Stomach smooth muscle (tissue), 2 donors: ENCODE measurements at regions not wholly inside any gene's neighbourhood (a gene's known extent, or its start where the extent isn't known, plus 50 kb on each side); places are given as distances from the start of the nearest gene placed in this dataset.
A peak's percentile ranks its signal among the peaks of the same experiment; 100 is the strongest.
"Not testable (repeated sequence)": the region's sequence is repeated elsewhere in the genome, so short reads cannot be mapped to it uniquely, and the experiment has no call there.

Experiments
- H3K27ac ChIP-seq: one replicate; pipeline ENCODE4 v1.7.0; 2013; ENCODE audit warnings: mild to moderate bottlenecking, low read length, inconsistent platforms
- H3K27me3 ChIP-seq, 2 donors: one replicate each; pipeline ENCODE4 v1.7.0; 2013; ENCODE audit warnings: low read length in 2 of 2; ENCODE audit not compliant: insufficient read depth in 2 of 2, control insufficient read depth in 1 of 2
- H3K36me3 ChIP-seq, 2 donors: one replicate each; pipeline ENCODE4 v1.7.0; 2013; ENCODE audit warnings: low read length in 2 of 2; ENCODE audit not compliant: control insufficient read depth in 2 of 2, insufficient read depth in 2 of 2
- H3K4me1 ChIP-seq: one replicate; pipeline ENCODE4 v1.7.0; 2013; ENCODE audit warnings: low read length; ENCODE audit not compliant: control insufficient read depth, insufficient read depth
- H3K4me3 ChIP-seq, 2 donors: one replicate each; pipeline ENCODE4 v1.7.0; 2013; ENCODE audit warnings: low read length in 2 of 2
- H3K9ac ChIP-seq, 2 donors: one replicate each; pipeline ENCODE4 v1.7.0; 2013; ENCODE audit warnings: low read length in 2 of 2, mild to moderate bottlenecking in 1 of 2
- H3K9me3 ChIP-seq, 2 donors: one replicate each; pipeline ENCODE4 v1.7.0; 2013; ENCODE audit warnings: low read length in 2 of 2; ENCODE audit not compliant: control insufficient read depth in 2 of 2
- donor health status: healthy.
- donor health status: Pancreatic carcinoma.

DNA sequence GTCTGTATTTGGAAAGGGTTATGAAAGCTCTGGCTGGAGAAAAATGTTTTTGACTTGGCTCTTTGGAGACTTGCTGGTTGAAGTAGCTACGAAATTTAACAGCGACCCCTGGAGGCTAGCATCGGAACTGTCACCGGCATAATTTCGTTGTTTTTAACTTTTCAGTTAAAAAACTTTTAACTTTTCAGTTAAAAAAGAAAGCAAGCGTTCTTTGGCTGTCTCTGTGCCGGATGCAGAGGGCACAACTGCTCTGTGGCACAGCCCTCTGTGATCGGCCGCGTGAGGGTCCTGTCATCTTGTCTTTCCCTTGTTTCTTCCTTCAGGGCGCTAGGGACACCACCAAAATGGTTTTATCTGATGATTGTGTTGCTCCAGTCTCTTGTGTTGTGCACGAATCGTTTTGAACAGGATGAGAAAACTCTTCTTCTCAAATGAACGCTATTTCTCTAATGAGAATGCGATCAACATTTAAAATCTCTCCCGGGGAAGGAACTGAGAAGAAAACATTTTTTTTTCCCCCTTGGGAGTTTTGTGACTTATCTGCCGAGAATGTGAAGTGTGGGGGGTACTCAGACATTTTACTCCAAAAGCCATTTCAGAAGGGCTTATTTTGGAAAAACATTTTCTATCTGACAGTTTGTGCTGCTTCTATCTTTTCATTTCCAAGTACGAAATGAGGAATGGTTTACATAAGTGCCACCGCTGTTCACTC lies 57.1 kb downstream of the ADCYAP1 start:
- peaks cover 0 to 7% of the 10 kb centered on the region in 2 donors for H3K27me3 ChIP-seq
- no peak overlapping the region for H3K27ac ChIP-seq
- peak overlapping the region; percentile 45 to 68 for H3K4me3 ChIP-seq
- no peaks in the 10 kb centered on the region for H3K36me3 ChIP-seq
- no peaks in the 10 kb centered on the region for H3K9me3 ChIP-seq
- no peaks in the 10 kb centered on the region for H3K4me1 ChIP-seq
- H3K9ac ChIP-seq: peak overlapping the region; percentile 11 to 71

DNA sequence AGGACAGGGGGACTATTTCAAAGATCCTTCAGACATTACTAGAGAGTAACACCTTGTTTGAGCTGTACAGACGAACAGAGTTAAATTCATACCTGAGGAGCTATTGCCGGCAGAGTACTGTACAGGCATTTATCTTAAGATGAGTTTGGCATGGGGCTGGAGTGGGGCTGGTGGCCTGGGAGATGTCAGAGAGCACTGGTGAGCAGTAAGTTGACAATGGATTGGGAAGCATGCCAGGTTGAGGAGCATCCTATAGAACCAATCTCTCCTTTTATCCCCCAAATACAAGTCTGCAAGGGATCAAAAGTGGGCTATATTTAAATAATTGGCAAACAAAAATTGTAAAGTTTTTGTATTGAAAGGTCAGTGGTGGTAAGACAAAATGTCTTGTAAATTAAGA lies 58.6 kb downstream of the ADCYAP1 start:
- H3K36me3 ChIP-seq: no peaks in the 10 kb centered on the region
- H3K27me3 ChIP-seq: peaks cover 0 to 7% of the 10 kb centered on the region in 2 donors
- no peak overlapping the region for H3K27ac ChIP-seq
- no peak overlapping the region for H3K4me3 ChIP-seq
- no peak overlapping the region for H3K9ac ChIP-seq
- H3K9me3 ChIP-seq: no peaks in the 10 kb centered on the region
- H3K4me1 ChIP-seq: no peaks in the 10 kb centered on the region

DNA sequence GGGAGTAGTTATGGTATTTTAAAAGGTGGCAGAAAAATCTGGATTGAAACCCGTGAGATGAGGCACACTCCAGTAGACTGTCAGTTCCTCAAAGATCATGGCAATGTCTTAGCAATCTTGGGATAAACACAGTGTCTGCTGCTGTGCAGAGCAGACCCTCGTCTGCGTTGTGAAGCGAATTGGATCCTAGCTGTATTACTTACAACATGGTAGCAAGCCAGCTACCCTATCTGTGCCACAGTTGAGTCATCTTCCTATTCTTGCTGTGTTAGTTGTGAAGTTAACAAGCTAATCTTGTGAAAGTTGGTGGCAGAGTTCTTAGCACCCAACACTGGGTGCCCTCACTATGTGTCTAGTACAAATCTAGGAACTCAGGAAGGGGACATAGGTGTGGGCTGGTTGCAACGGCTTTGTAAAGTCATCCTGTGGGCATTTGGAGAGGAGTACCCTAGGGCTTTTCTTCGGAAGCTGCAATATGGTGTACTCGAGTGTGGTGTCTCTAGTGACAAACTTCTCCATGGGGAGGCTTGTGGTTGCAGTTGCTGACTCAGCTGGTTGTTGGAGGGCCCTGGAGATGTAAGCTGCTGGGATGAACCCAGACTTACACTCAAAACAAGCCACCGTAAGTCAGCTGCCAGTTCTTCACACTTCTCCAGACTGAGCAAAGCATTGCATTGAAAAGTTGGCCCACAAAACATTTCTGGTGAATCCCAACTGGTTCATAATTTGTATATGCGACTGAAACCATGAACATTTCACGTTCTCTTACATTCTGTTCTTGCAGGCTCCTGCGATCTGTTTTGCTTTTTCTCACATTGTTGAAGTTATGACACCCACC lies 61.5 kb downstream of the ADCYAP1 start:
- Histone ChIP-seq H3K9me3 (no peaks in the 10 kb centered on the region), H3K4me1 (no peaks in the 10 kb centered on the region)

DNA sequence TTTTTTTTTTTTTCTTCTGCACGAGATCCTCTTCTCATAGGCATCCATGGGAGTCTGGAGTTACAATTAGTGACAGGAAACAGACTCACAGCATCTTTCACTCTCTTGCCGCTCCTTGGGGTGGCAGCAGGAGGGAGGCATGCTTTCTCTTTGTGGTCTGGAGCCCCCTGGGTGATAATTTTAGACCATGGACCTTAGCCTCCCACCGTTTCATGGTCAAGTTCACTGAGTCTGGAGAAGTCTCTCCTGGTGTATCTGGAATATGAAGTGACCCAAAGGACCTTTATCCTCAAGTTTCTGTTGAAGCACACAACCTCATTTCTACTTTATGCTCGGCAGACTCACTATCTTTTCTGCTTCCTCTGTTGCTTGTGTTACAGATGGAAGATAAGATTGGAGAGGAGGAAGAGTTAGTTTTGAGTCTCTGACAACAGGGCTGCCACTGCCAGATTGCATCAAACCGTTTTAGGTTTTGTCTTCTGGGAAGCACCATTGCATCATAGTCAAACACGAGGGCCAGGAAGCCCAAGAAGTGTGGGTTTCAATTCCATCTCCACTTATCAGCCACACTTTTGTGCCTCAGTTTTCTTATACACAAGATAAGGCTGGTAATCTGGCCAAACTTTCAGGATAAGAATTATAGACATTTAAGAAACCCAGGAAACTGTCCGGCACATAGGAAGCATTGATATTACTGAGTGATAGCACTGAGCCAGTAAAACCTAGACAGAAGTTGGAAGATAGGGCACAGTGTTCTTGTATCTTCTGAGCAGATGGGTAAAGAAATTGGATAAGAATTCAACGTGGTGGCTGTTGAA lies 62.3 kb downstream of the ADCYAP1 start:
- no peaks in the 10 kb centered on the region for H3K36me3 ChIP-seq
- no peaks in the 10 kb centered on the region for H3K9me3 ChIP-seq
- H3K4me1 ChIP-seq: no peaks in the 10 kb centered on the region
- H3K27ac ChIP-seq: no peak overlapping the region
- H3K27me3 ChIP-seq: peaks cover 0 to 5% of the 10 kb centered on the region in 2 donors
- H3K9ac ChIP-seq: no peak overlapping the region
- no peak overlapping the region for H3K4me3 ChIP-seq

More for the DNA sequence above, 61.5 kb downstream of the ADCYAP1 start:
- H3K4me3 ChIP-seq: no peak overlapping the region
- H3K27ac ChIP-seq: no peak overlapping the region
- no peaks in the 10 kb centered on the region for H3K36me3 ChIP-seq
- H3K9ac ChIP-seq: no peak overlapping the region
- H3K27me3 ChIP-seq: peaks cover 0 to 7% of the 10 kb centered on the region in 2 donors

DNA sequence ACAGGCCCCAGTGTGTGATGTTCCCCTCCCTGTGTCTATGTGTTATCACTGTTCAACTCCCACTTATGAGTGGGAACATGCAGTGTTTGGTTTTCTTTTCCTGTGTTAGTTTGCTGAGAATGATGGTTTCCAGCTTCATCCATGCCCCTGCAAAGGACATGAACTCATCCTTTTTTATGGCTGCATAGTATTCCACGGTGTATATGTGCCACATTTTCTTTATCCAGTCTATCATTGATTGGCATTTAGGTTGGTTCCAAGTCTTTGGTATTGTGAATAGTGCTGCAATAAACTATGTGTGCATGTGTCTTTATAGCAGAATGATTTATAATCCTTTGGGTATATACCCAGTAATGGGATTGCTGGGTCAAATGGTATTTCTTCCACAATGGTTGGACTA lies 64.2 kb downstream of the ADCYAP1 start:
- H3K4me3 ChIP-seq, H3K27ac ChIP-seq, H3K4me1 ChIP-seq, H3K27me3 ChIP-seq, H3K9me3 ChIP-seq, H3K36me3 ChIP-seq, H3K9ac ChIP-seq: not testable (repeated sequence)

DNA sequence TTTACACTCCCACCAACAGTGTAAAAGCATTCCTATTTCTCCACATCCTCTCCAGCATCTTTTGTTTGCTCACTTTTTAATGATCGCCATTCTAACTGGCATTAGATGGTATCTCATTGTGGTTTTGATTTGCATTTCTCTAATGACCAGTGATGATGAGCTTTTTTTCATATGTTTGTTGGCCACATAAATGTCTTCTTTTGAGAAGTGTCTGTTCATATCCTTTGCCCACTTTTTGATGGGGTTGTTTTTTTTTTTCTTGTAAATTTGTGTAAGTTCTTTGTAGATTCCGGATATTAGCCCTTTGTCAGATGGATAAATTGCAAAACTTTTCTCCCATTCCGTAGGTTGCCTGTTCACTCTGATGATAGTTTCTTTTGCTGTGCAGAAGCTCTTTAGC lies 64.6 kb downstream of the ADCYAP1 start:
- H3K9me3 ChIP-seq, H3K27ac ChIP-seq, H3K4me1 ChIP-seq, H3K9ac ChIP-seq, H3K36me3 ChIP-seq, H3K27me3 ChIP-seq, H3K4me3 ChIP-seq: not testable (repeated sequence)

DNA sequence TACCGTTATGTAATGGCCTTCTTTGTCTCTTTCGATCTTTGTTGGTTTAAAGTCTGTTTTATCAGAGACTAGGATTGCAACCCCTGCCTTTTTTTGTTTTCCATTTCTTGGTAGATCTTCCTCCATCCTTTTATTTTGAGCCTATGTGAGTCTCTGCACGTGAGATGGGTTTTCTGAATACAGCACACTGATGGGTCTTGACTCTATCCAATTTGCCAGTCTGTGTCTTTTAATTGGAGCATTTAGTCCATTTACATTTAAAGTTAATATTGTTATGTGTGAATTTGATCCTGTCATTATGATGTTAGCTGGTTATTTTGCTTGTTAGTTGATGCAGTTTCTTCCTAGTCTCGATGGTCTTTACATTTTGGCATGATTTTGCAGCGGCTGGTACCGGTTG lies 69.9 kb downstream of the ADCYAP1 start:
- H3K4me1 ChIP-seq, H3K36me3 ChIP-seq, H3K9ac ChIP-seq, H3K9me3 ChIP-seq, H3K27ac ChIP-seq, H3K27me3 ChIP-seq, H3K4me3 ChIP-seq: not testable (repeated sequence)

DNA sequence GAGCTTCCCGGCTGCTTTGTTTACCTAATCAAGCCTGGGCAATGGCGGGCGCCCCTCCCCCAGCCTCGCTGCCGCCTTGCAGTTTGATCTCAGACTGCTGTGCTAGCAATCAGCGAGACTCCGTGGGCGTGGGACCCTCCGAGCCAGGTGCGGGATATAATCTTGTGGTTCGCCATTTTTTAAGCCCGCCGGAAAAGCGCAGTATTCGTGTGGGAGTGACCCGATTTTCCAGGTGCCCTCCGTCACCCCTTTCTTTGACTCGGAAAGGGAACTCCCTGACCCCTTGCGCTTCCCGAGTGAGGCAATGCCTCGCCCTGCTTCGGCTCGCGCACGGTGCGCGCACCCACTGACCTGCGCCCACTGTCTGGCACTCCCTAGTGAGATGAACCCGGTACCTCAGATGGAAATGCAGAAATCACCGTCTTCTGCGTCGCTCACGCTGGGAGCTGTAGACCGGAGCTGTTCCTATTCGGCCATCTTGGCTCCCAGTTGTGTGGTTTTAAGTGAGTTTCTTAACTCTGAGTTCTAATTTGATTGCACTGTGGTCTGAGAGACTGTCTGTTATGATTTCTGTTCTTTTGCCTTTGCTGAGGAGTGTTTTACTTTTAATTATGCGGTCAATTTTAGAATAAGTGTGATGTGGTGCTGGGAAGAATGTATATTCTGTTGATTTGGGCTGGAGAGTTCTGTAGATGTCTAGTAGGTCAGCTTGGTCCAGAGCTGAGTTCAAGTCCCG lies 71.9 kb downstream of the ADCYAP1 start:
- not testable (repeated sequence) for H3K9ac ChIP-seq, H3K9me3 ChIP-seq, H3K27ac ChIP-seq, H3K4me1 ChIP-seq, H3K4me3 ChIP-seq, H3K27me3 ChIP-seq, H3K36me3 ChIP-seq

DNA sequence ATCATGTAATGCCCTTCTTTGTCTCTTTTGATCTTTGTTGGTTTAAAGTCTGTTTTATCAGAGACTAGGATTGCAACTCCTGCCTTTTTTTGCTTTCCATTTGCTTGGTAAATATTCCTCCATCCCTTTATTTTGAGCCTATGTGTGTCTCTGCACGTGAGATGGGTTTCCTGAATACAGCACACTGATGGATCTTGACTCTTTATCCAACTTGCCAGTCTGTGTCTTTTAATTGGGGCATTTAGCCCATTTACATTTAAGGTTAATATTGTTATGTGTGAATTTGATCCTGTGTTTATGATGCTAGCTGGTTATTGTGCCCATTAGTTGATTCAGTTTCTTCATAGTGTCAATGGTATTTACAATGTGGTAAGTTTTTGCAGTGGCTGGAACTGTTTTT lies 72.7 kb downstream of the ADCYAP1 start:
- not testable (repeated sequence) for H3K4me3 ChIP-seq, H3K27ac ChIP-seq, H3K4me1 ChIP-seq, H3K9ac ChIP-seq, H3K27me3 ChIP-seq, H3K36me3 ChIP-seq, H3K9me3 ChIP-seq

DNA sequence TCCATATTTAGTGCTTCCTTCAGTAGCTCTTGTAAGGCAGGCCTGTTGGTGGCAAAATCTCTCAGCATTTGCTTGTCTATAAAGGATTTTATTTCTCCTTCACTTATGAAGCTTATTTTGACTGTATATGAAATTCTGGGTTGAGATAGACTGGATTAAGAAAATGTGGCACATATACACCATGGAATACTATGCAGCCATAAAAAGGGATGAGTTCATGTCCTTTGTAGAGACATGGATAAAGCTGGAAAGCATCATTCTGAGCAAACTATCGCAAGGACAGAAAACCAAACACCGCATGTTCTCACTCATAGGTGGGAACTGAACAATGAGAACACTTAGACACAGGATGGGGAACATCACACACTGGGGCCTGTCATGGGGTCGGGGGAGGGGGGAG lies 73.1 kb downstream of the ADCYAP1 start:
- H3K4me1 ChIP-seq, H3K4me3 ChIP-seq, H3K36me3 ChIP-seq, H3K9me3 ChIP-seq, H3K27me3 ChIP-seq, H3K27ac ChIP-seq, H3K9ac ChIP-seq: not testable (repeated sequence)
